ENCODE measurements at regions not wholly inside any gene's neighbourhood (a gene's known extent, or its start where the extent isn't known, plus 50 kb on each side); places are given as distances from the start of the nearest gene placed in this dataset.

GRCh38 chr4:24007860-24008261 is 118.0 kb upstream of the PPARGC1A start:
- H3K4me3 ChIP-seq (ENCODE audit: low read depth, low read length), result no peak overlapping the region
- TF ChIP-seq CTCF (IDR thresholded peaks at IDR 0.05; ENCODE audit: control insufficient read depth, extremely low read depth, insufficient read depth), result no peak
- DNase-seq (ENCODE audit: low read depth), result no peak

- DNase-seq (ENCODE audit: low read depth), result no peak
- no peak for TF ChIP-seq CTCF (IDR thresholded peaks at IDR 0.05; ENCODE audit: control insufficient read depth, extremely low read depth, insufficient read depth)
- H3K4me3 ChIP-seq (ENCODE audit: low read depth, low read length), result no peak overlapping the region
These were observed 116.4 kb upstream of the PPARGC1A start for GRCh38 chr4:24006269-24006668.

GRCh38 chr4:24003926-24004325 is 114.1 kb upstream of the PPARGC1A start:
- no peak for TF ChIP-seq CTCF (IDR thresholded peaks at IDR 0.05; ENCODE audit: control insufficient read depth, extremely low read depth, insufficient read depth)
- H3K4me3 ChIP-seq (ENCODE audit: low read depth, low read length), result no peak overlapping the region
- DNase-seq (ENCODE audit: low read depth), result no peak

GRCh38 chr4:24003496-24003895 is 113.6 kb upstream of the PPARGC1A start:
- H3K4me3 ChIP-seq (ENCODE audit: low read depth, low read length), result no peak overlapping the region
- TF ChIP-seq CTCF (IDR thresholded peaks at IDR 0.05; ENCODE audit: control insufficient read depth, extremely low read depth, insufficient read depth), result no peak
- no peak for DNase-seq (ENCODE audit: low read depth)

GRCh38 chr4:24002330-24002966 is 112.6 kb upstream of the PPARGC1A start:
- no peak overlapping the region for H3K4me3 ChIP-seq (ENCODE audit: low read depth, low read length)
- no peak for DNase-seq (ENCODE audit: low read depth)
- TF ChIP-seq CTCF (IDR thresholded peaks at IDR 0.05; ENCODE audit: control insufficient read depth, extremely low read depth, insufficient read depth), result no peak

GRCh38 chr4:24001486-24002329 is 111.9 kb upstream of the PPARGC1A start:
- no peak for DNase-seq (ENCODE audit: low read depth)
- TF ChIP-seq CTCF (IDR thresholded peaks at IDR 0.05; ENCODE audit: control insufficient read depth, extremely low read depth, insufficient read depth), result no peak
- H3K4me3 ChIP-seq (ENCODE audit: low read depth, low read length), result no peak overlapping the region
